ENCODE measurements at regions not wholly inside any gene's neighbourhood (a gene's known extent, or its start where the extent isn't known, plus 50 kb on each side); places are given as distances from the start of the nearest gene placed in this dataset.

- DNase-seq: no peak
- H3K4me1 ChIP-seq (ENCODE audit: control insufficient read depth in 1 of 2, insufficient read depth in 2 of 2, low read depth in 1 of 2, low read length in 1 of 2): no peaks in the 10 kb centered on the region
- H3K27me3 ChIP-seq (ENCODE audit: insufficient read depth): no peaks in the 10 kb centered on the region
- no peaks in the 10 kb centered on the region for H3K36me3 ChIP-seq (replicated peaks in 1 of 2; ENCODE audit: control insufficient read depth in 1 of 2, insufficient read depth in 2 of 2, low read length in 1 of 2)
- no peak overlapping the region for H3K9ac ChIP-seq
- no peak for TF ChIP-seq IRF3 (IDR thresholded peaks at IDR 0.05; ENCODE audit: low read depth, low read length)
- TF ChIP-seq GATA2 (CRISPR knock-in tag; IDR thresholded peaks at IDR 0.05): no peak
- no peak for TF ChIP-seq USF2 (IDR thresholded peaks at IDR 0.05; ENCODE audit: borderline replicate concordance, low read depth, low read length)
- TF ChIP-seq MXI1 (IDR thresholded peaks at IDR 0.05; ENCODE audit: low read depth, low read length): no peak
- H3K9me3 ChIP-seq: no peaks in the 10 kb centered on the region
- CTCF ChIA-PET: no interaction called here
- H3K79me2 ChIP-seq (ENCODE audit: insufficient read depth): no peaks in the 10 kb centered on the region
- WGBS (ENCODE audit: low lambda C conversion rate): 55% methylated on average over 6 of the region's 6 CpGs
- H3K4me3 ChIP-seq (ENCODE audit: low read depth in 2 of 2, low read length in 1 of 2): no peak overlapping the region
- H3K27ac ChIP-seq (ENCODE audit: low read depth in 2 of 2, low read length in 1 of 2): no peak overlapping the region
- H3K9me2 ChIP-seq: no peaks in the 10 kb centered on the region
- POLR2A ChIA-PET: no interaction called here
- H2AFZ ChIP-seq (ENCODE audit: low read depth): no peak overlapping the region
- no peaks in the 10 kb centered on the region for H4K20me1 ChIP-seq (ENCODE audit: insufficient read depth)
- H3F3A ChIP-seq (replicated peaks; ENCODE audit: insufficient read depth): no peaks in the 10 kb centered on the region
- H3K4me2 ChIP-seq: no peak overlapping the region
These were observed 332.4 kb upstream of the PRDM1 start for GRCh38 chr6:105753620-105754211.

- H3K4me1 ChIP-seq (ENCODE audit: control insufficient read depth in 1 of 2, insufficient read depth in 2 of 2, low read depth in 1 of 2, low read length in 1 of 2): no peaks in the 10 kb centered on the region
- no peak overlapping the region for H2AFZ ChIP-seq (ENCODE audit: low read depth)
- no peak overlapping the region for H3K27ac ChIP-seq (ENCODE audit: low read depth in 2 of 2, low read length in 1 of 2)
- TF ChIP-seq YY1 (IDR thresholded peaks at IDR 0.05; ENCODE audit: low read depth) (no peak), RXRA (IDR thresholded peaks at IDR 0.05; ENCODE audit: borderline replicate concordance, low read depth) (no peak), NRF1 (IDR thresholded peaks at IDR 0.05; ENCODE audit: low read depth, low read length) (no peak), IRF3 (IDR thresholded peaks at IDR 0.05; ENCODE audit: low read depth, low read length) (no peak), CTCF (IDR thresholded peaks at IDR 0.05) (no peak), FOSL2 (IDR thresholded peaks at IDR 0.05; ENCODE audit: borderline replicate concordance, low read depth) (no peak), PBX3 (IDR thresholded peaks at IDR 0.05) (no peak), GABPA (IDR thresholded peaks at IDR 0.05; ENCODE audit: low read depth) (no peak), POLR2AphosphoS5 (IDR thresholded peaks at IDR 0.05; ENCODE audit: low read depth, low read length) (no peak), SIN3A (IDR thresholded peaks at IDR 0.05; ENCODE audit: borderline replicate concordance, low read depth, low read length) (no peak), ZBTB33 (IDR thresholded peaks at IDR 0.05; ENCODE audit: borderline replicate concordance, low read depth) (no peak)
- H3K4me2 ChIP-seq: no peak overlapping the region
- H4K20me1 ChIP-seq (ENCODE audit: insufficient read depth): no peaks in the 10 kb centered on the region
- H3K79me2 ChIP-seq (ENCODE audit: insufficient read depth): no peaks in the 10 kb centered on the region
- POLR2A ChIA-PET: no interaction called here
- no peak overlapping the region for H3K9ac ChIP-seq
- CTCF ChIA-PET: no interaction called here
- H3K4me3 ChIP-seq (ENCODE audit: low read depth in 2 of 2, low read length in 1 of 2): no peak overlapping the region
- no peaks in the 10 kb centered on the region for H3K36me3 ChIP-seq (replicated peaks in 1 of 2; ENCODE audit: control insufficient read depth in 1 of 2, insufficient read depth in 2 of 2, low read length in 1 of 2)
- H3F3A ChIP-seq (replicated peaks; ENCODE audit: insufficient read depth): no peaks in the 10 kb centered on the region
- H3K27me3 ChIP-seq (ENCODE audit: insufficient read depth): no peaks in the 10 kb centered on the region
- no peaks in the 10 kb centered on the region for H3K9me3 ChIP-seq
- 72% methylated on average over 8 of the region's 8 CpGs for WGBS (ENCODE audit: low lambda C conversion rate)
- DNase-seq: no peak
- no peaks in the 10 kb centered on the region for H3K9me2 ChIP-seq
These were observed 332.9 kb upstream of the PRDM1 start for GRCh38 chr6:105753207-105753606.
